ENCODE measurements at regions not wholly inside any gene's neighbourhood (a gene's known extent, or its start where the extent isn't known, plus 50 kb on each side); places are given as distances from the start of the nearest gene placed in this dataset.
"Not testable (repeated sequence)": the region's sequence is repeated elsewhere in the genome, so short reads cannot be mapped to it uniquely, and the experiment has no call there.

- no peak overlapping the region for H3K4me3 Mint-ChIP-seq
- no peak overlapping the region for H3K27ac Mint-ChIP-seq
- H3K4me1 Mint-ChIP-seq (ENCODE audit: low read depth in 2 of 2) = no peaks in the 10 kb centered on the region
- DNase-seq (no peak), ATAC-seq (replicated peaks) (no peak)
- peaks cover 3 to 19% of the 10 kb centered on the region in 2 donors for H3K9me3 Mint-ChIP-seq
- no peaks in the 10 kb centered on the region for H3K36me3 Mint-ChIP-seq (ENCODE audit: insufficient read depth)
- no peaks in the 10 kb centered on the region for H3K27me3 Mint-ChIP-seq
Measured at GRCh38 chr4:132767901-132768300, 381.2 kb upstream of the PCDH10 start.

GRCh38 chr4:132770776-132771175, 378.3 kb upstream of the PCDH10 start:
- Mint-ChIP-seq H3K4me1 (ENCODE audit: low read depth in 2 of 2) (no peaks in the 10 kb centered on the region), H3K36me3 (ENCODE audit: insufficient read depth) (no peaks in the 10 kb centered on the region), H3K9me3 (peaks cover 2 to 21% of the 10 kb centered on the region in 2 donors), H3K27ac (no peak overlapping the region), H3K4me3 (no peak overlapping the region), H3K27me3 (no peaks in the 10 kb centered on the region)
- DNase-seq (no peak), ATAC-seq (replicated peaks) (no peak)

DNA sequence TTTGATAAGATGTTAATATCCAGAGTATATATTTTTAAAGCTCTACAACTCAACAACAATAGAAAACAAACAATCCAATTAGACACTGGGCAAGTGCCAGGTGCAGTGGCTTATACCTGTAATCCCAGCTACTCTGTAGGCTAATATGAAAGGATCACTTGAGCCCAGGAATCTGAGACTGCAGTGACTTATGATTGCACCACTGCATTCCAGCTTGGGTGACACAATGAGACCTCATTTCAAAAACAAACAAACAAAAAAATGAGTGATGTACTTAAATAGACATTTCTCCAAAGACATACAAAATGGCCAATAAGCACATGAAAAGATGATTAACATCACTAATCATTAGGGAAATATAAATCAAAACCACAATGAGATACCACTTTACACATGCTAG, 356.8 kb upstream of the PCDH10 start:
- no peak overlapping the region for H3K27ac Mint-ChIP-seq
- H3K36me3 Mint-ChIP-seq (ENCODE audit: insufficient read depth) = no peaks in the 10 kb centered on the region
- DNase-seq (no peak), ATAC-seq (replicated peaks) (no peak)
- peaks cover 5 to 16% of the 10 kb centered on the region in 2 donors for H3K9me3 Mint-ChIP-seq
- H3K4me3 Mint-ChIP-seq = no peak overlapping the region
- H3K4me1 Mint-ChIP-seq (ENCODE audit: low read depth in 2 of 2) = no peaks in the 10 kb centered on the region
- H3K27me3 Mint-ChIP-seq = no peaks in the 10 kb centered on the region

GRCh38 chr4:132797856-132798255, 351.2 kb upstream of the PCDH10 start:
- no peaks in the 10 kb centered on the region for H3K4me1 Mint-ChIP-seq (ENCODE audit: low read depth in 2 of 2)
- no peak overlapping the region for H3K4me3 Mint-ChIP-seq
- no peaks in the 10 kb centered on the region for H3K36me3 Mint-ChIP-seq (ENCODE audit: insufficient read depth)
- no peaks in the 10 kb centered on the region for H3K27me3 Mint-ChIP-seq
- no peak for DNase-seq
- ATAC-seq (replicated peaks) = no peak
- peaks cover 5 to 16% of the 10 kb centered on the region in 2 donors for H3K9me3 Mint-ChIP-seq
- H3K27ac Mint-ChIP-seq = no peak overlapping the region

GRCh38 chr4:132809298-132810032, 339.6 kb upstream of the PCDH10 start:
- Mint-ChIP-seq H3K9me3 (peaks cover 0 to 8% of the 10 kb centered on the region in 2 donors), H3K27ac (no peak overlapping the region), H3K27me3 (no peaks in the 10 kb centered on the region), H3K4me3 (no peak overlapping the region), H3K4me1 (ENCODE audit: low read depth in 2 of 2) (no peaks in the 10 kb centered on the region), H3K36me3 (ENCODE audit: insufficient read depth) (no peaks in the 10 kb centered on the region)
- DNase-seq (no peak), ATAC-seq (replicated peaks) (no peak)

GRCh38 chr4:132813061-132813460, 336.0 kb upstream of the PCDH10 start:
- not testable (repeated sequence) for H3K4me1 Mint-ChIP-seq (ENCODE audit: low read depth in 2 of 2); ATAC-seq (replicated peaks); H3K27me3 Mint-ChIP-seq; H3K9me3 Mint-ChIP-seq; DNase-seq; H3K4me3 Mint-ChIP-seq; H3K27ac Mint-ChIP-seq; H3K36me3 Mint-ChIP-seq (ENCODE audit: insufficient read depth)

- H3K9me3 Mint-ChIP-seq = peaks cover 0 to 4% of the 10 kb centered on the region in 2 donors
- H3K4me1 Mint-ChIP-seq (ENCODE audit: low read depth in 2 of 2) = no peaks in the 10 kb centered on the region
- no peak overlapping the region for H3K4me3 Mint-ChIP-seq
- no peaks in the 10 kb centered on the region for H3K27me3 Mint-ChIP-seq
- no peaks in the 10 kb centered on the region for H3K36me3 Mint-ChIP-seq (ENCODE audit: insufficient read depth)
- DNase-seq = no peak
- no peak overlapping the region for H3K27ac Mint-ChIP-seq
- ATAC-seq (replicated peaks) = no peak
Measured at GRCh38 chr4:132818091-132818490, 331.0 kb upstream of the PCDH10 start.

GRCh38 chr4:132823419-132823818, 325.7 kb upstream of the PCDH10 start:
- ATAC-seq (replicated peaks) = no peak
- no peak overlapping the region for H3K27ac Mint-ChIP-seq
- no peaks in the 10 kb centered on the region for H3K4me1 Mint-ChIP-seq (ENCODE audit: low read depth in 2 of 2)
- no peak for DNase-seq
- H3K36me3 Mint-ChIP-seq (ENCODE audit: insufficient read depth) = no peaks in the 10 kb centered on the region
- H3K9me3 Mint-ChIP-seq = peaks cover 2 to 6% of the 10 kb centered on the region in 2 donors
- H3K4me3 Mint-ChIP-seq = no peak overlapping the region
- no peaks in the 10 kb centered on the region for H3K27me3 Mint-ChIP-seq

DNA sequence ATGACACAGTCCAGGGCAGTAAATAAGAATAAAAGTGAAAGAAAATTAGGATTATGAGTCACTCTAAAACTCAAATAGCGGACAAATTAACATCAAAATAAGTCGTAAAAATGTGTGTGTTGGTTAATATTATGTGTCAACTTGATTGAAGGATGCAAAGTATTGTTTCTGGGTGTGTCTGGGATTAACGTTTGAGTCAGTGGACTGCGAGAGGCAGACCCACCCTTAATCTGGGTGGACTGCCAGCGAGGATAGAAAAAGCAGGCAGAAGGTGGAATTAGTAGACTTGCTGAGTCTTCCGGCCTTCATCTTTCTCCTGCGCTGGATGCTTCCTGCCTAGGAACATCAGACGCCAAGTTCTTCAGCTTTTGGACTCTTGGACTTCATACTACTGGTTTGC, 324.3 kb upstream of the PCDH10 start:
- Mint-ChIP-seq H3K36me3 (ENCODE audit: insufficient read depth) (no peaks in the 10 kb centered on the region), H3K27ac (no peak overlapping the region), H3K4me3 (no peak overlapping the region), H3K9me3 (peaks cover 7 to 18% of the 10 kb centered on the region in 2 donors), H3K4me1 (ENCODE audit: low read depth in 2 of 2) (no peaks in the 10 kb centered on the region), H3K27me3 (no peaks in the 10 kb centered on the region)
- no peak for DNase-seq
- ATAC-seq (replicated peaks) = no peak

DNA sequence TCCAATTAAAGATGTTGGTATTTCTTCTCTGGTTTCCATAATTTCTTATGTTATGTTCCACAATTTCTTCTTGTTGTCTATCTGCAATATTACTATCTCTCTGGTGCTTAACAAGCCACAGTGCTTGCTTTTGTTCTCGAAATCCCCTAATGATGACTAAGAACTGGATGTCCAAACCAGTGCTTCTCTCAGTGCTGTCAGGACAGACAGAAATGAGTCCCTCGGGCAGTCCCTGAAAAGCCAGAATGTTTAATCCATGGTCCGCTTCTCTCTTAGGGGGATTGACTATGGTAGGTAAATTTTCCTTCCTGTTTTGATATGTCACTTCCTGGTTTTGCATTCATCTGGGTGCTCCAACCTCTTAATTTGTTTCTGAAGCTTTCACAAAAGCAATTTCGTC, 321.6 kb upstream of the PCDH10 start:
- H3K27ac Mint-ChIP-seq = no peak overlapping the region

GRCh38 chr4:132838244-132838643, 310.9 kb upstream of the PCDH10 start:
- Mint-ChIP-seq H3K4me3 (no peak overlapping the region), H3K27ac (no peak overlapping the region), H3K4me1 (ENCODE audit: low read depth in 2 of 2) (no peaks in the 10 kb centered on the region), H3K9me3 (peaks cover 0 to 11% of the 10 kb centered on the region in 2 donors), H3K27me3 (no peaks in the 10 kb centered on the region), H3K36me3 (ENCODE audit: insufficient read depth) (no peaks in the 10 kb centered on the region)
- ATAC-seq (replicated peaks) (no peak), DNase-seq (no peak)

More for the DNA sequence above, 321.6 kb upstream of the PCDH10 start:
- DNase-seq (no peak), ATAC-seq (replicated peaks) (no peak)
- no peak overlapping the region for H3K4me3 Mint-ChIP-seq
- peaks cover 7 to 20% of the 10 kb centered on the region in 2 donors for H3K9me3 Mint-ChIP-seq
- H3K36me3 Mint-ChIP-seq (ENCODE audit: insufficient read depth) = no peaks in the 10 kb centered on the region
- no peaks in the 10 kb centered on the region for H3K27me3 Mint-ChIP-seq
- H3K4me1 Mint-ChIP-seq (ENCODE audit: low read depth in 2 of 2) = no peaks in the 10 kb centered on the region

DNA sequence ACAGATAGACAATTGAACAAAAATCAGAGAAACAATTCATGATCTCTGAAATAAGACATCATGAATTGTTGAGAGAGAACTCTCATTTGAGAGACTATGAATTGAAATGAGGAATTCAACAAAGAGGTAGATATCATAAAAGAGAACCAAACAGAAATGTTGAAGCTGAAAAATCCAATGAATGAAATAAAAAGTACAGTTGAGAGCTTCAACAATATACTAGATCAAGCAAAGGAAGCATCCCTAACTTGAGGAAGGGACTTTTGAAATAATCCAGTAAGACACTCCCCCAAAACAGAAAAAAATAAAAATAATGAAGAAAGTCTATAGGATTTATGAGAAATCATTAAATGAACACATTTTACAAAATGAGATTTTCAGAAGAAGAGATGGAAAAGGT, 310.0 kb upstream of the PCDH10 start:
- Mint-ChIP-seq H3K9me3 (peaks cover 0 to 11% of the 10 kb centered on the region in 2 donors), H3K27ac (no peak overlapping the region), H3K4me1 (ENCODE audit: low read depth in 2 of 2) (no peaks in the 10 kb centered on the region), H3K4me3 (no peak overlapping the region), H3K36me3 (ENCODE audit: insufficient read depth) (no peaks in the 10 kb centered on the region), H3K27me3 (no peaks in the 10 kb centered on the region)
- DNase-seq = no peak
- no peak for ATAC-seq (replicated peaks)

- Mint-ChIP-seq H3K9me3 (peaks cover 3 to 7% of the 10 kb centered on the region in 2 donors), H3K27ac (no peak overlapping the region), H3K4me1 (ENCODE audit: low read depth in 2 of 2) (no peaks in the 10 kb centered on the region), H3K36me3 (ENCODE audit: insufficient read depth) (no peaks in the 10 kb centered on the region), H3K4me3 (no peak overlapping the region), H3K27me3 (no peaks in the 10 kb centered on the region)
- DNase-seq (no peak), ATAC-seq (replicated peaks) (no peak)
Measured at GRCh38 chr4:132859929-132860328, 289.2 kb upstream of the PCDH10 start.

- Mint-ChIP-seq H3K4me1 (ENCODE audit: low read depth in 2 of 2) (no peaks in the 10 kb centered on the region), H3K36me3 (ENCODE audit: insufficient read depth) (no peaks in the 10 kb centered on the region)
Measured at GRCh38 chr4:132860976-132861375, 288.1 kb upstream of the PCDH10 start.

More at GRCh38 chr4:132860976-132861375, 288.1 kb upstream of the PCDH10 start:
- ATAC-seq (replicated peaks) (no peak), DNase-seq (no peak)
- H3K27me3 Mint-ChIP-seq = no peaks in the 10 kb centered on the region
- H3K27ac Mint-ChIP-seq = no peak overlapping the region
- no peak overlapping the region for H3K4me3 Mint-ChIP-seq
- H3K9me3 Mint-ChIP-seq = peaks cover 3 to 7% of the 10 kb centered on the region in 2 donors
